Keratinocyte (primary cell): ENCODE measurements at regions not wholly inside any gene's neighbourhood (a gene's known extent, or its start where the extent isn't known, plus 50 kb on each side); places are given as distances from the start of the nearest gene placed in this dataset.

Source experiments
- EZH2 ChIP-seq: IDR thresholded peaks from one replicate; pipeline ENCODE4 v1.6.1; 2012; ENCODE audit warnings: inconsistent platforms, mild to moderate bottlenecking, low read length, moderate library complexity
- TF ChIP-seq, protein P1 (sequence below), 3 experiments: IDR thresholded peaks in 1 of 3; conservative IDR thresholded peaks in 1 of 3; optimal IDR thresholded peaks in 1 of 3; 2 replicates in 2 of 3; 3 replicates in 1 of 3; pipeline versions ENCODE3 to v1.5.1; 2011; ENCODE audit warnings: low read length in 3 of 3, mild to moderate bottlenecking in 3 of 3, moderate library complexity in 2 of 3, control low read depth in 1 of 3, inconsistent platforms in 1 of 3; ENCODE audit not compliant: insufficient read depth in 2 of 3; ENCODE audit errors: extremely low read depth in 1 of 3

GRCh38 chr3:117611211-117611610, 901.6 kb downstream of the TUSC7 start:
- TF ChIP-seq, protein P1, sequence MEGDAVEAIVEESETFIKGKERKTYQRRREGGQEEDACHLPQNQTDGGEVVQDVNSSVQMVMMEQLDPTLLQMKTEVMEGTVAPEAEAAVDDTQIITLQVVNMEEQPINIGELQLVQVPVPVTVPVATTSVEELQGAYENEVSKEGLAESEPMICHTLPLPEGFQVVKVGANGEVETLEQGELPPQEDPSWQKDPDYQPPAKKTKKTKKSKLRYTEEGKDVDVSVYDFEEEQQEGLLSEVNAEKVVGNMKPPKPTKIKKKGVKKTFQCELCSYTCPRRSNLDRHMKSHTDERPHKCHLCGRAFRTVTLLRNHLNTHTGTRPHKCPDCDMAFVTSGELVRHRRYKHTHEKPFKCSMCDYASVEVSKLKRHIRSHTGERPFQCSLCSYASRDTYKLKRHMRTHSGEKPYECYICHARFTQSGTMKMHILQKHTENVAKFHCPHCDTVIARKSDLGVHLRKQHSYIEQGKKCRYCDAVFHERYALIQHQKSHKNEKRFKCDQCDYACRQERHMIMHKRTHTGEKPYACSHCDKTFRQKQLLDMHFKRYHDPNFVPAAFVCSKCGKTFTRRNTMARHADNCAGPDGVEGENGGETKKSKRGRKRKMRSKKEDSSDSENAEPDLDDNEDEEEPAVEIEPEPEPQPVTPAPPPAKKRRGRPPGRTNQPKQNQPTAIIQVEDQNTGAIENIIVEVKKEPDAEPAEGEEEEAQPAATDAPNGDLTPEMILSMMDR (optimal IDR thresholded peaks at IDR 0.05 in 1 of 3, IDR thresholded peaks at IDR 0.05 in 1 of 3, conservative IDR thresholded peaks at IDR 0.05 in 1 of 3; ENCODE audit: extremely low read depth in 1 of 3, insufficient read depth in 2 of 3, low read length in 3 of 3): no peak
- no peak for TF ChIP-seq EZH2
